SJCRH30 (cell line): ENCODE measurements at regions not wholly inside any gene's neighbourhood (a gene's known extent, or its start where the extent isn't known, plus 50 kb on each side); places are given as distances from the start of the nearest gene placed in this dataset.

Experiments used
- DNase-seq, 2 experiments: peaks; one replicate each; pipeline ENCODE4 v3.0.0-alpha.2; 2015 to 2020
- H3K27ac ChIP-seq: fragments of 250-450 bp; sonication (Bioruptor Pico); 2 replicates; pipeline ENCODE4 v1.5.1; 2020; ENCODE audit warnings: mild to moderate bottlenecking, moderate library complexity
- H3K27me3 ChIP-seq: fragments of 250-450 bp; sonication (Bioruptor Pico); 2 replicates; pipeline ENCODE4 v1.5.1; 2020; ENCODE audit warnings: mild to moderate bottlenecking, moderate library complexity
- H3K36me3 ChIP-seq: fragments of 250-450 bp; sonication (Bioruptor Pico); 2 replicates; pipeline ENCODE4 v1.5.1; 2020; ENCODE audit warnings: mild to moderate bottlenecking, moderate library complexity
- H3K4me1 ChIP-seq: fragments of 250-450 bp; sonication (Bioruptor Pico); 2 replicates; pipeline ENCODE4 v1.5.1; 2020; ENCODE audit warnings: mild to moderate bottlenecking, moderate library complexity
- H3K4me3 ChIP-seq: fragments of 250-450 bp; sonication (Bioruptor Pico); 2 replicates; pipeline ENCODE4 v1.5.1; 2020; ENCODE audit warnings: mild to moderate bottlenecking, moderate library complexity
- H3K9me3 ChIP-seq: fragments of 250-450 bp; sonication (Bioruptor Pico); replicated peaks from 2 replicates; pipeline ENCODE4 v1.5.1; 2020; ENCODE audit warnings: mild to moderate bottlenecking, moderate library complexity

GRCh38 chr1:193427524-193427923 is 241.1 kb upstream of the B3GALT2 start:
- H3K36me3 ChIP-seq: no peaks in the 10 kb centered on the region
- H3K4me3 ChIP-seq: no peak overlapping the region
- H3K4me1 ChIP-seq: no peaks in the 10 kb centered on the region
- no peak overlapping the region for H3K27ac ChIP-seq
- H3K27me3 ChIP-seq: no peaks in the 10 kb centered on the region
- no peaks in the 10 kb centered on the region for H3K9me3 ChIP-seq
- DNase-seq: no peak

GRCh38 chr1:193426061-193426460 is 239.6 kb upstream of the B3GALT2 start:
- no peaks in the 10 kb centered on the region for H3K36me3 ChIP-seq
- DNase-seq: no peak
- H3K4me1 ChIP-seq: no peaks in the 10 kb centered on the region
- H3K4me3 ChIP-seq: no peak overlapping the region
- H3K9me3 ChIP-seq: no peaks in the 10 kb centered on the region
- H3K27me3 ChIP-seq: no peaks in the 10 kb centered on the region
- H3K27ac ChIP-seq: no peak overlapping the region

GRCh38 chr1:193421487-193421886 is 235.1 kb upstream of the B3GALT2 start:
- no peak overlapping the region for H3K27ac ChIP-seq
- no peaks in the 10 kb centered on the region for H3K4me1 ChIP-seq
- no peaks in the 10 kb centered on the region for H3K36me3 ChIP-seq
- no peak overlapping the region for H3K4me3 ChIP-seq
- DNase-seq: no peak
- H3K9me3 ChIP-seq: no peaks in the 10 kb centered on the region
- no peaks in the 10 kb centered on the region for H3K27me3 ChIP-seq

GRCh38 chr1:193419295-193419694 is 232.9 kb upstream of the B3GALT2 start:
- no peak overlapping the region for H3K27ac ChIP-seq
- H3K4me1 ChIP-seq: no peaks in the 10 kb centered on the region
- H3K27me3 ChIP-seq: no peaks in the 10 kb centered on the region
- no peak for DNase-seq
- H3K36me3 ChIP-seq: no peaks in the 10 kb centered on the region
- H3K4me3 ChIP-seq: no peak overlapping the region
- H3K9me3 ChIP-seq: no peaks in the 10 kb centered on the region

- H3K36me3 ChIP-seq: no peaks in the 10 kb centered on the region
- no peaks in the 10 kb centered on the region for H3K9me3 ChIP-seq
- no peaks in the 10 kb centered on the region for H3K4me1 ChIP-seq
- no peak for DNase-seq
- peak overlapping the region; percentile 26 for H3K4me3 ChIP-seq
- no peak overlapping the region for H3K27ac ChIP-seq
- no peaks in the 10 kb centered on the region for H3K27me3 ChIP-seq
Observed at GRCh38 chr1:193418745-193419058, 232.3 kb upstream of the B3GALT2 start.

GRCh38 chr1:193417945-193418744 is 231.7 kb upstream of the B3GALT2 start:
- Histone ChIP-seq H3K4me1 (no peaks in the 10 kb centered on the region), H3K36me3 (no peaks in the 10 kb centered on the region), H3K4me3 (peak overlapping the region; percentile 26), H3K27ac (no peak overlapping the region), H3K27me3 (no peaks in the 10 kb centered on the region), H3K9me3 (no peaks in the 10 kb centered on the region)
- DNase-seq: no peak

- Histone ChIP-seq H3K36me3 (no peaks in the 10 kb centered on the region), H3K27ac (no peak overlapping the region), H3K9me3 (no peaks in the 10 kb centered on the region), H3K4me3 (no peak overlapping the region), H3K27me3 (no peaks in the 10 kb centered on the region), H3K4me1 (no peaks in the 10 kb centered on the region)
- no peak for DNase-seq
Observed at GRCh38 chr1:193417403-193417802, 231.0 kb upstream of the B3GALT2 start.

- H3K4me1 ChIP-seq: no peaks in the 10 kb centered on the region
- DNase-seq: no peak
- H3K4me3 ChIP-seq: no peak overlapping the region
- no peaks in the 10 kb centered on the region for H3K9me3 ChIP-seq
- H3K27me3 ChIP-seq: no peaks in the 10 kb centered on the region
- no peak overlapping the region for H3K27ac ChIP-seq
- no peaks in the 10 kb centered on the region for H3K36me3 ChIP-seq
Observed at GRCh38 chr1:193416226-193417024, 230.0 kb upstream of the B3GALT2 start.

- no peak overlapping the region for H3K27ac ChIP-seq
- H3K9me3 ChIP-seq: no peaks in the 10 kb centered on the region
- H3K36me3 ChIP-seq: no peaks in the 10 kb centered on the region
- no peaks in the 10 kb centered on the region for H3K4me1 ChIP-seq
- H3K27me3 ChIP-seq: no peaks in the 10 kb centered on the region
- no peak for DNase-seq
- no peak overlapping the region for H3K4me3 ChIP-seq
Observed at GRCh38 chr1:193415256-193415655, 228.8 kb upstream of the B3GALT2 start.

- Histone ChIP-seq H3K36me3 (no peaks in the 10 kb centered on the region), H3K4me1 (no peaks in the 10 kb centered on the region), H3K27me3 (no peaks in the 10 kb centered on the region), H3K9me3 (no peaks in the 10 kb centered on the region), H3K4me3 (no peak overlapping the region), H3K27ac (no peak overlapping the region)
- DNase-seq: no peak
Observed at GRCh38 chr1:193413376-193413775, 227.0 kb upstream of the B3GALT2 start.

GRCh38 chr1:193412748-193413147 is 226.3 kb upstream of the B3GALT2 start:
- Histone ChIP-seq H3K4me1 (no peaks in the 10 kb centered on the region), H3K27me3 (no peaks in the 10 kb centered on the region), H3K9me3 (no peaks in the 10 kb centered on the region), H3K27ac (no peak overlapping the region), H3K36me3 (no peaks in the 10 kb centered on the region), H3K4me3 (no peak overlapping the region)
- DNase-seq: no peak

GRCh38 chr1:193411714-193412113 is 225.3 kb upstream of the B3GALT2 start:
- no peaks in the 10 kb centered on the region for H3K4me1 ChIP-seq
- H3K9me3 ChIP-seq: no peaks in the 10 kb centered on the region
- H3K4me3 ChIP-seq: no peak overlapping the region
- no peaks in the 10 kb centered on the region for H3K36me3 ChIP-seq
- no peak overlapping the region for H3K27ac ChIP-seq
- DNase-seq: no peak
- no peaks in the 10 kb centered on the region for H3K27me3 ChIP-seq

- no peak for DNase-seq
- H3K9me3 ChIP-seq: no peaks in the 10 kb centered on the region
- H3K4me3 ChIP-seq: no peak overlapping the region
- no peaks in the 10 kb centered on the region; the same call in 1 of the 2 replicates for H3K4me1 ChIP-seq
- no peaks in the 10 kb centered on the region for H3K27me3 ChIP-seq
- no peak overlapping the region for H3K27ac ChIP-seq
- no peaks in the 10 kb centered on the region for H3K36me3 ChIP-seq
Observed at GRCh38 chr1:193411215-193411614, 224.8 kb upstream of the B3GALT2 start.

GRCh38 chr1:193408782-193409293 is 222.4 kb upstream of the B3GALT2 start:
- no peaks in the 10 kb centered on the region for H3K36me3 ChIP-seq
- no peaks in the 10 kb centered on the region for H3K9me3 ChIP-seq
- peak; percentile 9 to 16 for DNase-seq
- no peak overlapping the region for H3K27ac ChIP-seq
- H3K4me3 ChIP-seq: 0 out of 2 replicates have a peak overlapping the region, but pooled peaks have one; percentile 15
- H3K4me1 ChIP-seq: no peaks in the 10 kb centered on the region; the same call in 1 of the 2 replicates
- H3K27me3 ChIP-seq: no peaks in the 10 kb centered on the region

GRCh38 chr1:193406901-193407300 is 220.5 kb upstream of the B3GALT2 start:
- peak in 1 of 2 experiments; percentile 51 for DNase-seq
- Histone ChIP-seq H3K27ac (no peak overlapping the region), H3K4me1 (no peaks in the 10 kb centered on the region; the same call in 1 of the 2 replicates), H3K27me3 (no peaks in the 10 kb centered on the region), H3K36me3 (no peaks in the 10 kb centered on the region), H3K4me3 (no peak overlapping the region), H3K9me3 (no peaks in the 10 kb centered on the region)
